Cardiac muscle cell (in vitro differentiated cells and primary cell): ENCODE measurements at regions not wholly inside any gene's neighbourhood (a gene's known extent, or its start where the extent isn't known, plus 50 kb on each side); places are given as distances from the start of the nearest gene placed in this dataset.

Experiments used
- DNase-seq, 2 donors: peaks; one replicate each; pipeline versions ENCODE4 v3.0.0 to v3.0.0-alpha.2; 2010 to 2017; ENCODE audit warnings: low read depth in 1 of 2, low spot score in 1 of 2
- H3K27ac ChIP-seq: fragments of 200-600 bp; sonication (generic); 2 replicates; pipeline ENCODE4 v1.5.1; 2016
- H3K27me3 ChIP-seq: fragments of 200-600 bp; sonication (generic); 2 replicates; pipeline ENCODE4 v1.6.0; 2016; ENCODE audit warnings: control low read depth
- H3K36me3 ChIP-seq: fragments of 200-600 bp; sonication (generic); 2 replicates; pipeline ENCODE4 v1.5.1; 2016; ENCODE audit warnings: control low read depth
- H3K4me1 ChIP-seq: fragments of 200-600 bp; sonication (generic); 2 replicates; pipeline ENCODE4 v1.8.1; 2017; ENCODE audit warnings: low read depth, mild to moderate bottlenecking, mixed run types
- H3K4me3 ChIP-seq: fragments of 200-600 bp; sonication (generic); 2 replicates; pipeline ENCODE4 v1.5.1; 2016; ENCODE audit warnings: mild to moderate bottlenecking
- H3K9me3 ChIP-seq: fragments of 200-600 bp; sonication (generic); 2 replicates; pipeline ENCODE4 v1.5.1; 2017; ENCODE audit warnings: low read depth, mild to moderate bottlenecking, control low read depth
- CTCF ChIP-seq: IDR thresholded peaks from 2 replicates; pipeline ENCODE4 v1.5.1; 2012; ENCODE audit warnings: low read depth, mild to moderate bottlenecking, low read length

- Histone ChIP-seq H3K4me3 (no peak overlapping the region), H3K27ac (no peak overlapping the region), H3K27me3 (no peaks in the 10 kb centered on the region), H3K36me3 (no peaks in the 10 kb centered on the region), H3K9me3 (no peaks in the 10 kb centered on the region), H3K4me1 (no peaks in the 10 kb centered on the region)
- DNase-seq: peak; percentile 14 to 70
- peak; percentile 60 for TF ChIP-seq CTCF
Observed at GRCh38 chr4:89486042-89486441, 178.4 kb upstream of the GPRIN3 start.

GRCh38 chr4:89483833-89484232, 176.2 kb upstream of the GPRIN3 start:
- Histone ChIP-seq H3K36me3 (no peaks in the 10 kb centered on the region), H3K27ac (no peak overlapping the region), H3K4me3 (no peak overlapping the region), H3K27me3 (no peaks in the 10 kb centered on the region), H3K9me3 (no peaks in the 10 kb centered on the region), H3K4me1 (no peaks in the 10 kb centered on the region)
- DNase-seq: no peak
- no peak for TF ChIP-seq CTCF

- Histone ChIP-seq H3K36me3 (no peaks in the 10 kb centered on the region), H3K4me3 (no peak overlapping the region), H3K27me3 (no peaks in the 10 kb centered on the region), H3K27ac (no peak overlapping the region), H3K4me1 (no peaks in the 10 kb centered on the region), H3K9me3 (no peaks in the 10 kb centered on the region)
- no peak for TF ChIP-seq CTCF
- DNase-seq: no peak
Observed at GRCh38 chr4:89482926-89483595, 175.5 kb upstream of the GPRIN3 start.

DNA sequence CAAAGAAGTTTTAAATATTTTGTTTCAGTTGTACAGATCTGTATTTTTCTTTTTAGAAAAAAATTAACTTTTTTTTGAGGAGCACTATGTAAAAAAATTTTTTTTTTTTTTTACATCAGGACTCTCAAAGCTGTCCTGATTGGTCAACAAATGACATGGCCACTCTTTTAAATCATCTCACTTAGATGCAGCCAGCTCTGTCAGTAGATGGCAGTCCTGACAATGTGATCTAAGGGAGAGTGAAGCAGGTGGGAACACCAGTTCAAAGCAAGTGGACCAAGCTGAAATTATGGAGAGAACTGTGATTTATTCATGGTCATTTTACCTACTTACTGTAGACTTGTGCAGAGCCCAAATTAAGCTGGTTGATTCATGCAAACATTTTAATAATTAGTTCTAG, 174.7 kb upstream of the GPRIN3 start:
- Histone ChIP-seq H3K4me1 (no peaks in the 10 kb centered on the region), H3K36me3 (no peaks in the 10 kb centered on the region), H3K9me3 (no peaks in the 10 kb centered on the region), H3K27ac (no peak overlapping the region), H3K27me3 (no peaks in the 10 kb centered on the region), H3K4me3 (no peak overlapping the region)
- peak; percentile 45 to 54 for DNase-seq
- TF ChIP-seq CTCF: peak; percentile 25

DNA sequence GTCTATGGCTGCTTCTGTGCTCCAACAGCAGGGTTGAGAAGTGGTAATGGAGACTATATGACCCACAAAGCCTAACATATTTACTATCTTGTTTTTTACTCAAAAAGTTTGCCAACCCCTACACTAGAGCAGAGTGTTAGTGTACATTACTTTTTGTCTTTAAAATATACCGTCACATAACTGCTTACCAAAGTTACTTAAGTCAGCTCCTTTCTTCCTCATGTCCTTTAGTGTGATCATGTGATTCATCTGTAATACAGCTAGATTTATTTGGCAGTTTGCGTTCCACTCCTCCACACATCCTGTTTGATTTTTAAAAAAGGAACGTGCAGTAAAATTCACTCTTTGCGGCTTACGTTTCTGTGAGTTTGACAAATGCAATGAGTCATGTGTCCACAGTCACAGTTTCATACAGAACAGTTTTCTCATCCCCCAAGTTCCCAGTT, 162.4 kb upstream of the GPRIN3 start:
- Histone ChIP-seq H3K4me1 (no peaks in the 10 kb centered on the region), H3K27me3 (no peaks in the 10 kb centered on the region), H3K27ac (no peak overlapping the region), H3K9me3 (no peaks in the 10 kb centered on the region), H3K4me3 (no peak overlapping the region), H3K36me3 (no peaks in the 10 kb centered on the region)
- peak in 1 of 2 donors; percentile 94 for DNase-seq
- no peak for TF ChIP-seq CTCF
